Ammon's horn (tissue), 1 donor: ENCODE measurements at regions not wholly inside any gene's neighbourhood (a gene's known extent, or its start where the extent isn't known, plus 50 kb on each side); places are given as distances from the start of the nearest gene placed in this dataset.
"Not testable (repeated sequence)": the region's sequence is repeated elsewhere in the genome, so short reads cannot be mapped to it uniquely, and the experiment has no call there.

Source experiments
- DNase-seq: peaks from one replicate; pipeline ENCODE4 v3.0.0-alpha.2; 2016; ENCODE audit warnings: low spot score

- DNase-seq = no peak
Observed at GRCh38 chr20:53856300-53857295, 213.8 kb downstream of the BCAS1 start.

GRCh38 chr20:53855733-53856132, 214.7 kb downstream of the BCAS1 start:
- DNase-seq = no peak

- DNase-seq = not testable (repeated sequence)
Observed at GRCh38 chr20:53854609-53854926, 215.8 kb downstream of the BCAS1 start.

GRCh38 chr20:53853111-53853713, 217.2 kb downstream of the BCAS1 start:
- DNase-seq = no peak

- no peak for DNase-seq
Observed at GRCh38 chr20:53852691-53853090, 217.7 kb downstream of the BCAS1 start.

- DNase-seq = no peak
Observed at GRCh38 chr20:53852014-53852413, 218.4 kb downstream of the BCAS1 start.

GRCh38 chr20:53850319-53850718, 220.1 kb downstream of the BCAS1 start:
- DNase-seq = no peak

- DNase-seq = no peak
Observed at GRCh38 chr20:53849471-53850059, 220.8 kb downstream of the BCAS1 start.

- DNase-seq = no peak
Observed at GRCh38 chr20:53848304-53848703, 222.1 kb downstream of the BCAS1 start.

GRCh38 chr20:53847837-53848170, 222.6 kb downstream of the BCAS1 start:
- DNase-seq = no peak

GRCh38 chr20:53847139-53847836, 223.1 kb downstream of the BCAS1 start:
- peak; percentile 47 for DNase-seq

GRCh38 chr20:53846640-53847039, 223.8 kb downstream of the BCAS1 start:
- DNase-seq = no peak

- DNase-seq = no peak
Observed at GRCh38 chr20:53845980-53846379, 224.4 kb downstream of the BCAS1 start.

GRCh38 chr20:53844259-53844658, 226.1 kb downstream of the BCAS1 start:
- DNase-seq = no peak

- DNase-seq = no peak
Observed at GRCh38 chr20:53843645-53844044, 226.7 kb downstream of the BCAS1 start.

- no peak for DNase-seq
Observed at GRCh38 chr20:53842301-53843099, 227.9 kb downstream of the BCAS1 start.

- no peak for DNase-seq
Observed at GRCh38 chr20:53841741-53842140, 228.7 kb downstream of the BCAS1 start.

GRCh38 chr20:53840532-53840931, 229.9 kb downstream of the BCAS1 start:
- no peak for DNase-seq

GRCh38 chr20:53839423-53840176, 230.8 kb downstream of the BCAS1 start:
- peak; percentile 14 for DNase-seq

- DNase-seq = no peak
Observed at GRCh38 chr20:53838311-53838868, 232.0 kb downstream of the BCAS1 start.
